Upper lobe of left lung (tissue), 6 donors: ENCODE measurements at regions not wholly inside any gene's neighbourhood (a gene's known extent, or its start where the extent isn't known, plus 50 kb on each side); places are given as distances from the start of the nearest gene placed in this dataset.

ENCODE experiments used
- ATAC-seq, 2 donors: fragments of 200-7000 bp; cut with Tn5 transposase; one replicate each; pipeline ENCODE4 v1.9.1; 2022; ENCODE audit warnings: mild to moderate bottlenecking in 2 of 2, moderate library complexity in 2 of 2; ENCODE audit not compliant: low FRiP score in 2 of 2
- DNase-seq, 2 donors: peaks; one replicate each; pipeline ENCODE4 v3.0.0-alpha.2; 2019 to 2020
- H3K27ac ChIP-seq, 4 donors: fragments of 200-600 bp; sonication (generic); one replicate each; pipeline ENCODE4 v1.5.1; 2016 to 2019
- H3K27me3 ChIP-seq, 4 donors: fragments of 200-600 bp; sonication (generic); one replicate each; pipeline ENCODE4 v1.5.1; 2017 to 2019
- H3K36me3 ChIP-seq, 4 donors: fragments of 200-600 bp; sonication (generic); one replicate each; pipeline ENCODE4 v1.5.1; 2016 to 2019
- H3K4me1 ChIP-seq, 4 donors: fragments of 200-600 bp; sonication (generic); one replicate each; pipeline ENCODE4 v1.5.1; 2018 to 2019
- H3K4me3 ChIP-seq, 4 donors: fragments of 200-600 bp; sonication (generic); one replicate each; pipeline ENCODE4 v1.5.1; 2017 to 2019; ENCODE audit warnings: mild to moderate bottlenecking in 2 of 4, moderate library complexity in 1 of 4
- H3K9me3 ChIP-seq, 4 donors: fragments of 200-600 bp; sonication (generic); one replicate each; pipeline ENCODE4 v1.5.1; 2018 to 2019
- CTCF ChIP-seq, 6 experiments: fragments of 450-650 bp in 4 of 6; fragments of 200-600 bp in 2 of 6; sonication (generic) in 2 of 6; IDR thresholded peaks; one replicate each; pipeline ENCODE4 v1.5.1; 2016 to 2019; ENCODE audit warnings: antibody characterized with exemption in 6 of 6
- EP300 ChIP-seq, 4 donors: sonication (generic); formaldehyde crosslinking; IDR thresholded peaks; one replicate each; pipeline ENCODE4 v1.5.1; 2017; ENCODE audit warnings: antibody characterized with exemption in 4 of 4, control low read depth in 2 of 4
- POLR2A ChIP-seq, 4 donors: fragments of 450-650 bp; IDR thresholded peaks; one replicate each; pipeline ENCODE4 v1.5.1; 2016 to 2017; ENCODE audit warnings: antibody characterized with exemption in 4 of 4, mild to moderate bottlenecking in 2 of 4
- POLR2AphosphoS5 ChIP-seq, 2 donors: sonication (generic); formaldehyde crosslinking; IDR thresholded peaks; one replicate each; pipeline ENCODE4 v1.5.1; 2017; ENCODE audit warnings: antibody characterized with exemption in 2 of 2
- WGBS, 2 donors: methylation state at CpG; one replicate each; pipeline ENCODE4 v1.1.5; 2017 to 2018; 5-methylcytosine and 5-hydroxymethylcytosine counted together
- donor health status: DM: no; HTN: no; CAD: no; lungs with moderate emphysema.
- donor health status: DM: no; HTN: yes; CAD: no; lungs with severe emphysema.

GRCh38 chr1:201659572-201659971 lies 120.6 kb downstream of the NAV1 start:
- no peaks in the 10 kb centered on the region for H3K27me3 ChIP-seq
- no peak for ATAC-seq
- TF ChIP-seq CTCF (IDR thresholded peaks at IDR 0.05) (no peak), POLR2A (IDR thresholded peaks at IDR 0.05) (no peak), POLR2AphosphoS5 (IDR thresholded peaks at IDR 0.05) (no peak), EP300 (IDR thresholded peaks at IDR 0.05) (no peak)
- no peaks in the 10 kb centered on the region for H3K36me3 ChIP-seq
- no peaks in the 10 kb centered on the region for H3K9me3 ChIP-seq
- no peak overlapping the region for H3K27ac ChIP-seq
- 82 to 85% methylated on average over 3 of the region's 3 CpGs for WGBS, 2 donors
- no peak for DNase-seq
- H3K4me3 ChIP-seq, result no peak overlapping the region
- H3K4me1 ChIP-seq, result peaks cover 0 to 7% (median 0%) of the 10 kb centered on the region in 4 donors

- WGBS, 2 donors, result 86 to 92% methylated on average over 7 of the region's 7 CpGs
- ATAC-seq, result no peak
- DNase-seq, result no peak
- Histone ChIP-seq H3K4me1 (peaks cover 0 to 7% (median 0%) of the 10 kb centered on the region in 4 donors), H3K36me3 (no peaks in the 10 kb centered on the region), H3K27me3 (no peaks in the 10 kb centered on the region), H3K9me3 (no peaks in the 10 kb centered on the region), H3K4me3 (no peak overlapping the region), H3K27ac (no peak overlapping the region)
- TF ChIP-seq POLR2A (IDR thresholded peaks at IDR 0.05) (no peak), CTCF (IDR thresholded peaks at IDR 0.05) (no peak)
These were observed 122.2 kb downstream of the NAV1 start for GRCh38 chr1:201660931-201661822.

- Histone ChIP-seq H3K9me3 (no peaks in the 10 kb centered on the region), H3K4me3 (no peak overlapping the region), H3K27me3 (no peaks in the 10 kb centered on the region), H3K36me3 (no peaks in the 10 kb centered on the region), H3K27ac (no peak overlapping the region), H3K4me1 (peaks cover 0 to 1% (median 0%) of the 10 kb centered on the region in 4 donors)
- TF ChIP-seq CTCF (IDR thresholded peaks at IDR 0.05) (no peak), POLR2A (IDR thresholded peaks at IDR 0.05) (no peak), EP300 (IDR thresholded peaks at IDR 0.05) (no peak)
- WGBS, 2 donors, result 83 to 88% methylated on average over 8 of the region's 8 CpGs
- ATAC-seq (no peak), DNase-seq (no peak)
These were observed 123.0 kb downstream of the NAV1 start for GRCh38 chr1:201661823-201662359.

- Histone ChIP-seq H3K27me3 (no peaks in the 10 kb centered on the region), H3K4me3 (no peak overlapping the region), H3K27ac (no peak overlapping the region), H3K36me3 (no peaks in the 10 kb centered on the region), H3K9me3 (no peaks in the 10 kb centered on the region), H3K4me1 (no peaks in the 10 kb centered on the region)
- WGBS, 2 donors, result 88 to 97% methylated on average over 2 of the region's 2 CpGs
- DNase-seq, result no peak
- ATAC-seq, result no peak
- TF ChIP-seq EP300 (IDR thresholded peaks at IDR 0.05), result no peak
- TF ChIP-seq POLR2AphosphoS5 (IDR thresholded peaks at IDR 0.05), result no peak
- TF ChIP-seq CTCF (IDR thresholded peaks at IDR 0.05), result no peak
- no peak for TF ChIP-seq POLR2A (IDR thresholded peaks at IDR 0.05)
These were observed 123.7 kb downstream of the NAV1 start for GRCh38 chr1:201662646-201663045.
